ENCODE measurements at regions not wholly inside any gene's neighbourhood (a gene's known extent, or its start where the extent isn't known, plus 50 kb on each side); places are given as distances from the start of the nearest gene placed in this dataset.

GRCh38 chr11:121946514-121946913 lies 169.5 kb downstream of the BLID start:
- Histone ChIP-seq H4K8ac (replicated peaks; ENCODE audit: insufficient read length, low read depth, low read length) (no peak overlapping the region), H2BK12ac (ENCODE audit: insufficient read length, low read depth, low read length) (no peak overlapping the region), H4K91ac (ENCODE audit: insufficient read length, low read depth, low read length) (no peak overlapping the region), H3K18ac (ENCODE audit: insufficient read length, low read depth, low read length) (no peak overlapping the region), H4K20me1 (ENCODE audit: control insufficient read depth, insufficient read depth, insufficient read length) (no peaks in the 10 kb centered on the region), H3K79me2 (ENCODE audit: insufficient read depth, low read length) (no peaks in the 10 kb centered on the region), H3K4ac (ENCODE audit: low read depth, low read length) (no peak overlapping the region), H2BK20ac (ENCODE audit: low read depth, low read length, poor library complexity, severe bottlenecking) (no peak overlapping the region), H2AK5ac (ENCODE audit: insufficient read length, low read length) (no peak overlapping the region), H3K4me1 (ENCODE audit: insufficient read depth, low read length) (no peaks in the 10 kb centered on the region), H4K5ac (ENCODE audit: insufficient read length, low read depth, low read length) (no peak overlapping the region), H2AFZ (ENCODE audit: low read length) (no peak overlapping the region), H3T11ph (ENCODE audit: low read length) (no peak overlapping the region), H3K9ac (ENCODE audit: extremely low read depth, insufficient read length, low read length) (no peak overlapping the region), H3K23ac (ENCODE audit: insufficient read length, low read depth, low read length) (no peak overlapping the region), H2BK15ac (ENCODE audit: low read depth, low read length) (no peak overlapping the region), H3K9me3 (ENCODE audit: control insufficient read depth, low read depth, low read length) (no peaks in the 10 kb centered on the region), H3K56ac (ENCODE audit: insufficient read length, low read depth, low read length) (no peak overlapping the region), H3K27ac (ENCODE audit: insufficient read length, low read depth, low read length) (no peak overlapping the region), H2BK120ac (ENCODE audit: low read depth, low read length, poor library complexity, severe bottlenecking) (no peak overlapping the region), H3K79me1 (ENCODE audit: insufficient read depth, low read depth, low read length, poor library complexity, severe bottlenecking) (no peaks in the 10 kb centered on the region), H2BK5ac (ENCODE audit: insufficient read length, low read length) (no peak overlapping the region), H3K27me3 (ENCODE audit: insufficient read depth, low read length) (no peaks in the 10 kb centered on the region), H3K4me2 (ENCODE audit: insufficient read depth, insufficient read length, low read length) (no peak overlapping the region), H3K23me2 (ENCODE audit: insufficient read length, low read depth, low read length, poor library complexity, severe bottlenecking) (no peaks in the 10 kb centered on the region), H3K14ac (ENCODE audit: insufficient read depth, low read length) (no peak overlapping the region)
- Mint-ChIP-seq H3K27me3 (ENCODE audit: low read depth) (peaks cover 2% of the 10 kb centered on the region; the same call in 1 of the 2 replicates), H3K36me3 (ENCODE audit: insufficient read depth in 1 of 3, low read depth in 3 of 3) (peaks cover 4 to 11% (median 10%) of the 10 kb centered on the region in 3 experiments; a peak in 4 of 7 replicates), H3K4me3 (no peak overlapping the region), H3K9me3 (peaks cover 7 to 12% of the 10 kb centered on the region in 2 experiments; a peak in 4 of 5 replicates), H3K4me1 (peaks cover 2 to 6% of the 10 kb centered on the region in 2 experiments; a peak in 2 of 4 replicates), H3K27ac (no peak overlapping the region)
- WGBS (ENCODE audit: extremely low coverage, insufficient read length, low lambda C conversion rate): no CpG with 5 or more reads among the region's 3 CpGs
- no peak for DNase-seq
- TF ChIP-seq, protein P1, sequence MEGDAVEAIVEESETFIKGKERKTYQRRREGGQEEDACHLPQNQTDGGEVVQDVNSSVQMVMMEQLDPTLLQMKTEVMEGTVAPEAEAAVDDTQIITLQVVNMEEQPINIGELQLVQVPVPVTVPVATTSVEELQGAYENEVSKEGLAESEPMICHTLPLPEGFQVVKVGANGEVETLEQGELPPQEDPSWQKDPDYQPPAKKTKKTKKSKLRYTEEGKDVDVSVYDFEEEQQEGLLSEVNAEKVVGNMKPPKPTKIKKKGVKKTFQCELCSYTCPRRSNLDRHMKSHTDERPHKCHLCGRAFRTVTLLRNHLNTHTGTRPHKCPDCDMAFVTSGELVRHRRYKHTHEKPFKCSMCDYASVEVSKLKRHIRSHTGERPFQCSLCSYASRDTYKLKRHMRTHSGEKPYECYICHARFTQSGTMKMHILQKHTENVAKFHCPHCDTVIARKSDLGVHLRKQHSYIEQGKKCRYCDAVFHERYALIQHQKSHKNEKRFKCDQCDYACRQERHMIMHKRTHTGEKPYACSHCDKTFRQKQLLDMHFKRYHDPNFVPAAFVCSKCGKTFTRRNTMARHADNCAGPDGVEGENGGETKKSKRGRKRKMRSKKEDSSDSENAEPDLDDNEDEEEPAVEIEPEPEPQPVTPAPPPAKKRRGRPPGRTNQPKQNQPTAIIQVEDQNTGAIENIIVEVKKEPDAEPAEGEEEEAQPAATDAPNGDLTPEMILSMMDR (conservative IDR thresholded peaks at IDR 0.05): no peak
